ENCODE measurements at regions not wholly inside any gene's neighbourhood (a gene's known extent, or its start where the extent isn't known, plus 50 kb on each side); places are given as distances from the start of the nearest gene placed in this dataset.

GRCh38 chr11:113581713-113582112 is 106.5 kb upstream of the DRD2 start:
- DNase-seq (ENCODE audit: low spot score), result no peak

DNA sequence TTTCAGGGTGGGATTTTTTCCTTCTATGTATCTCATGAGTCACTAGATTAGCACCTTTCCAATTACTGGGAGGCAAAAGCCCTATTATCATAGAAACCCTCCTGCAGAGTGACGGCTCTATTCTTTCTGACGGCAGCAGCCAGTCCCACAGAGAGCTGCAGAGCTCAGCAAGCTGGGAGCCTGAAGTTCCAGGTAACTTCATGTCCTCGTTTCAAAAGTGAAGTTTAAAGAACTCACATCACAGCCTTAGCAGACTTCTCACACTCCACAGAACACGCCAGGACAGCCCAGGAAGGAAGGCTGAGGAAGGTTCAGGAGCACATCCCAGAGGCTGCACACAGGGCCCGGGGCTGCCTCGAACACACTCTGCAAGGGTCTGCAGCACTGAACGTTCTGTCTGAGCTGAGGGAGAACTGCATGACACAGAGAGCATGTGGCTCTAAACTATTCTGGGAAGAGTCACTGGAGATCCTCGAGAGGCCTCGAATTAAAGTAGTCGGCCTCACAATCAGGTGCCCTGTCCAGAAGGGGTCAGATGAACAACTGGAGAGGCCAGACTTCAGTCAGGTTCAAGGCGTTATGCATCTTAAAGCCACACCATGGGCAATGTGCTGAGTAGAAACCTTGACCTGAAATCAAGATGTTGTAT is 104.2 kb upstream of the DRD2 start:
- no peak for DNase-seq (ENCODE audit: low spot score)

- DNase-seq (ENCODE audit: low spot score), result no peak
Observed at GRCh38 chr11:113578715-113579250, 103.6 kb upstream of the DRD2 start.

GRCh38 chr11:113578033-113578380 is 102.8 kb upstream of the DRD2 start:
- DNase-seq (ENCODE audit: low spot score), result no peak

DNA sequence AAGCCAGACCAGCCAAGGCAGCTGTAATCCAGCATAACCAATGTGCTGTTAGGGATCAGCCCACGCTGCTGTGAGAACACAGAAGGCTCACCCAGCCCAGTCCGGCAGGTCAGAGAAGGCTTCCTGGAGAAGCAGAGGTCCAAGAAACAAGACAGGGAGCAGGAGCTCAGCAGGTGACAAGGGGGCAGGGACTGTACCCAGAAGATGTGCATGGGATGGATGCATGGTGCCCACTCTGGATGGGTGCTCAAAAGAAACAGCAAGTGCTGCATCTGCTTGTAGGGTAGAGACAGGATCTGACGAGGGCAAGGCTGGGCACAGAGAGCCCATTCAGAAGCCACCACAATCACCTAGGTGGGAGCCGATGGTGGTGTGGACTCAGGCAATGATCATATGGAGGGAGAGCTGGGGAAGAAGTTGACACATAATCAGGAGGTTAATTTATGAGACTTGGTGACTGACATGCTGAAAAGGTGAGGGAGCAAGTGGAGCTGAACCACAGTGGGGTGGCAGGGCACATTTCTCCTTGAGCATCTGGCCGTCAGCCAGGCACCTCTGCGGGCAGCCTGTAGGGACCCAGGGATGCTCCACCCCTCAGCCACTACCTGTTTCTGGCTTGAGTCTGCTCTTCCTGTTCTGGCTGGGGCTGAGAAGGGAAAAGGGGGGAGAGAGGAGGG is 102.3 kb upstream of the DRD2 start:
- DNase-seq (ENCODE audit: low spot score), result no peak

DNA sequence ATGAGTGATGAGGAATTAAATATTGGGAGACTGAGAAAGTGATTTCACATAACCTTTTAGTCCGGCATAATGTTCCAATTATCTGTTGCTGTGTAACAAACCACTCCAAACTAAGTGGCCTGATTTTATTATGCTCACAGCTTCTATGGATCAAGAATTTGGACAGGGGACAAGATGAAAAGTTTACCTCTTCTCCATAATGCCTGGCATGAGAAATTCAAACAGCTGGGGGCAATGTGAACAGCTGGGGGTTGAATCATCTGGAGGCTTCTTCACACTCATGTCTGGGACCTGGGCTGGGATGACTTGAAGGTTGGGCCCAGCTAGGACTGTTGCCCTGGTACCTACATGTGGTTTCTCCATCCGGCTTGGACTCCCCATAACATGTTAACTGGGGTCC is 99.4 kb upstream of the DRD2 start:
- DNase-seq (ENCODE audit: low spot score), result no peak

DNA sequence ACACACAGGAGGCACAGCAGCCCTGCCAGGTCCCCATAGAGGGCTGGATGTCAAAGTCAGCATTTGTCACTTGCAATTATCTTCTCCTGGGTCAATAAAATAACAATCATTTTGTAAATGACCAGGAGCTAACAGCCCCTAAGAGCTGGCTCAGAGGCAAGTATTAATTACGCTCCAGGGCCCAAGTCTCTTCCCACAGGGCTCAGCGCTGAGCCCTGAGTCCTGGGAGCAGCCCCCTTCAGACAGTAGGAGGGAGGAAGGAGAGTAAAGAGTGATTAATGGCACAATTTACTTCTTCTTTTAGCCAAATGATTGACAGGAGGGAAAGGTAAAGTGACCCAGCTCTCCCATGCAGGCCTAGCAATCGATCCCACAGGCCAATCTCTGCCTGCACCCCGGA is 99.0 kb upstream of the DRD2 start:
- no peak for DNase-seq (ENCODE audit: low spot score)

GRCh38 chr11:113572136-113572735 is 97.0 kb upstream of the DRD2 start:
- DNase-seq (ENCODE audit: low spot score), result no peak

DNA sequence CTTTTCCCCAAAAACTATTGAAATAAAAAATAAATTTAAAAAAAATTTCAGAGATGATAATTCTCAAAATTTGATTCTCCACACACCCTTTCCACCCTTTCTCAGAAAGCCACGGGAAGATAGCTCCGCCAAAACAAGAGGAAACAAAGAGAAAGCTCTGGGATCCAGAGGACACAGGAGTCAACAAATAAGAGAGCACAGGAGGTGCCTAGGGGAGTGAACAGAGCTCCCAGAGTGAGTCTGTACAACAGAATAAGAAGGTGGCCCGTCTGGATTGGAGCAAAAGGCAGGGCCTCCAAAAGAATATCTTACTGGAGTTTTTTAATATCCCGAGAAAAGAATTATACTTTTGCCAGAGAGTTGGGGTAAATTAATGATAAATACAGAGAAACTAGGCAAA is 96.3 kb upstream of the DRD2 start:
- DNase-seq (ENCODE audit: low spot score), result no peak

- DNase-seq (ENCODE audit: low spot score), result no peak
Observed at GRCh38 chr11:113570906-113571305, 95.7 kb upstream of the DRD2 start.

- no peak for DNase-seq (ENCODE audit: low spot score)
Observed at GRCh38 chr11:113569391-113569790, 94.2 kb upstream of the DRD2 start.

GRCh38 chr11:113568566-113568965 is 93.4 kb upstream of the DRD2 start:
- no peak for DNase-seq (ENCODE audit: low spot score)

DNA sequence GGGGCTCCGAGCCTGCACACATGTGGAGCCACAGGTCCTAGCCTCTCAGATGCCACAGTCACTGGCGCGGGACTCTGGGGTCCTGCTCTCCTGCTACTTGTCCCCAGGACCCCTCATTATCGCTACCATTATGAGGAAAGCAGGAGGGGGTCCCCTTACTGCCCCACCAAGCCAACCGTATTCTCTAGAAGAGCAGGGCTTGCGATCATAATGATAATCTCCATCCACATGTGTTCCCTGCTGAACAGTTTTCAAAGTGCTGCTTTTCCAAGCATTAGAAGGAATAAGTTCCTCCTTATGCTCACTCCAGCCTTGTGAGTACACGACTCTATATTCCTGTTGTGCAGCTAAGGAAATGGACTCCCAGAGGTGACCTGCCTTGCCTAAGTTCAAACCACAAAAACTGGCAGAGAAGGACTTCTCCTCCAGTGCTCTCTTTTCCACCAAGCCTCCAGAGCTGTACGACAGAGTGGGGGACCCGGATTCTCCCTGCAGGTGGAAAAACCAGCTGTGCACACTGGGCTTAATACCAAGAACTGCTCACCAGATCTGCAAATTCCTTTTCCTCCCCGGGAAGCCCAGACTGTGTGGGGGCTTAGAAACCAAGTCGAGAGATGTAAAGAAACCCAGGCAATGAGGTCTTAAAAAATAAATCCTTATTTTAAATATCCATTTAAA is 92.8 kb upstream of the DRD2 start:
- DNase-seq (ENCODE audit: low spot score), result no peak

- DNase-seq (ENCODE audit: low spot score), result no peak
Observed at GRCh38 chr11:113567097-113567496, 91.9 kb upstream of the DRD2 start.

DNA sequence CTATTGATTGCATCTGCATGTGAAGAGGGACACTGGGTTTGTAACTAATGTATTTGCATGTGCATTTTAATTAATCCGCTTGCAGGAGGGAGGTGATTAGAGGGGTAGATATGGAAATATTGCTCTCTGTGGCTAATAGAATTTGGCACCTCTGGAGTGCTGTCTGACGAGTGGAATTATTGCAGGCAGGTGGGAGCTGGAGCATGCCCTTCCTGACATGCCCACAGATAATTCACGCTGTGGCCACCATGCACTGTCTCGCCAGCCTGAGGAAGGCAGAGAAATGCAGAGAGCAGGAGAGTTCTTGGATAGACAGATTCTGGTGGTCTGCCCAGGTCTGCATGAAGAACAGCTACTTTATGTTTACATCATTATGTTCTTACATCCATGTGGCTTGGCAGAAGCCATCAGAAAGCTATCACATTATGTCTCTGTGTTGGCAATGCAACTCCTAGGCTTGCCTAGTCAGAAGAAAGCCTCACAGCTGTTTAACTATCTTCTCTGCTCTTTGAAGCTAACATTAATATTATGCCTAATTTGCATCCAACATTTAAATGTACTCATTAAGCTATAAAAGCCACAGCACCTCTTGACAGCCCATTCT is 89.4 kb upstream of the DRD2 start:
- no peak for DNase-seq (ENCODE audit: low spot score)

GRCh38 chr11:113563766-113564526 is 88.7 kb upstream of the DRD2 start:
- no peak for DNase-seq (ENCODE audit: low spot score)

DNA sequence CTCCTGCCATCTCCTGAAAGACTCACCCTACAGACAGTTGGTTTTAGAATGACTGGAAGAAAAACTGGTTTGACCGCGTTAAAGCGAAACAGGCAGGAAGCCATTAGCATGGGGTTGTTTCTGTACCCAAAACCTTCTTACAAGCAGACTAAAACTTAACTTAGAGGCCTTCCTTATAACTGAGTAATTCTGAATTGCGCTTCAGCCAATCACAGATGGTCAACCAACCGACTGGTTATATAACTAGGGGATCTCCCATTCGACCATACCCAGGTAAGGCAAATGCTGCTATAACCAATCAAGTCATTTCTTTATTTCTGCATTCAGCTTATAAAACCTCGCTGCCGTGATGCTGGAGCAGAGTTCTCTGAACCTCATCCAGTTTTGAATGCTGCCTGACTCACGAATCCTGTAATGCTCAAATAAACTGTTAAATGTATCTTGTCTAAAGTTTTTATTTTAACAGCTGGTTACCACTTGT is 87.8 kb upstream of the DRD2 start:
- no peak for DNase-seq (ENCODE audit: low spot score)

DNA sequence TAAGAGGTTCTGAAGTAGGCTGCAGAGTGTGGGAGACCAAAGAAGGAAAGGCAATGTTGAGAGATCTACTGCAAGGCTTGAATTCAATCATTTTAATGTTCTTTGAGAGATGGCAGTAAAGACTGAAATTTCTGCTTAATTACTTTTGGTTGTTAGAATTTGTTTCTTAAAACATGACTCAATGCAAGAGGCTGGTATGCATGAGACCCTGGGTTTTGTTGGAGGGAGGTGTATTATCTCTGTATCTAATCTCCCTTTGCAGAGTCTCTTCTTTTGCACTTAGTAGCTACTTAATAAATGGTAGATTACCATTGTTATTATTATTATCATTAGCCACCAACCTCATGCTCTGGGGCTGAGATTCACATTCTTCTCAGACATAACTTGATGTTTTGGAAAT is 87.4 kb upstream of the DRD2 start:
- DNase-seq (ENCODE audit: low spot score), result no peak

DNA sequence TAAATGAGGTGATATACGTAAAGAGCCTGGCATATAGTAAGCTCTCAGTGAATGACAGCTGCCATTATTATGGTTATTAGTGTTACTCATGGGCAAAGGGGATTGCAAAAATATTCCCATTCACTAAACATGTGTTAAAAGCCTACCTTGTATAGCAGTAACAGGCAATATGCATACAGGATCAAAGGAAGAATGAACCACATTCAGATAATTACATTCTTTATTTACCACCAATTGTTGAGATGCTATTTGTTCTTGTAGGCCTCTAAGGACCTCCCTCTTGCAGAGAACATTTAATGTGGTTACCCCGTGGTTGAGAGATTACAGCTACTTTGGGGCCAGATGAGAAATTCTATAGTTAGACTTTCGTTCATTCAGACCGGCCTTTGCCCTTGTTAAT is 82.7 kb upstream of the DRD2 start:
- no peak for DNase-seq (ENCODE audit: low spot score)

- DNase-seq (ENCODE audit: low spot score), result no peak
Observed at GRCh38 chr11:113556036-113556435, 80.8 kb upstream of the DRD2 start.

DNA sequence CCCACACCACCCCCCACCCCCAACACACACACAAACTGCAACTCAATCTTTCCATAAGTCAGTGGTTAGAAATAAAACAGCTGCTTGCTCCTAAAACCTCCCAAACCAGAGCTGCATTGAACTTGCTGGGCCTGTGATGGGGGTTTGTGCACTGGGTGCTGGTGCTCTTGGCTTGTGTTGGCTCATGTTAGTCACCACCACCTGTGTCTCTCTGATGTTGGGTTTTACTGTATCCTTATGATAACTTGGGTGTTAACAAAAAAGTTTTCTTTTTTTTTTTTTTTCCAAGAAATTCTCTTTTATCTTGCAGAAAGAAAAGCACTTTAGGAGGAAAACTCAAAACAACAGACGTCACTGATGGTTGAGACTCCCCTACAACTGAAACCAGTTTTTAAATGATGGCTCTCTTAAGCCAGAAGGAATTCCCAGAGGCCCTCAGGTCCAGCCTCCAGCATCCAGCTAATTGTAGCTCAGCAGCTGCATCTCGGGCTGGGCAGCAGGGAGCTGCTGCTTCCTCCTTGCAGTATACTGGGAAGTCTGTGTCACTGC is 79.9 kb upstream of the DRD2 start:
- DNase-seq (ENCODE audit: low spot score), result no peak
